Heart left ventricle (tissue), 16 donors: ENCODE measurements at regions not wholly inside any gene's neighbourhood (a gene's known extent, or its start where the extent isn't known, plus 50 kb on each side); places are given as distances from the start of the nearest gene placed in this dataset.

Experiments
- ATAC-seq, 4 donors: fragments of 200-7000 bp; cut with Tn5 transposase; one replicate each; pipeline ENCODE4 v1.9.1; 2020 to 2022; ENCODE audit warnings: moderate library complexity in 4 of 4, mild to moderate bottlenecking in 3 of 4, moderate number of reproducible peaks in 1 of 4
- DNase-seq, 5 donors: peaks; one replicate each; pipeline ENCODE4 v3.0.0-alpha.2; 2020
- H3K27ac ChIP-seq, 12 donors: fragments of 200-600 bp; sonication (generic) in 4 of 12; one replicate each; pipeline versions ENCODE4 v1.5.0 to v1.8.0; 2016 to 2022; ENCODE audit warnings: mild to moderate bottlenecking in 2 of 12
- H3K27me3 ChIP-seq, 9 donors: fragments of 200-600 bp; sonication (generic) in 2 of 9; one replicate each; pipeline versions ENCODE4 v1.5.1 to v1.8.0; 2016 to 2022; ENCODE audit warnings: mild to moderate bottlenecking in 3 of 9
- H3K36me3 ChIP-seq, 9 donors: fragments of 200-600 bp; sonication (generic) in 2 of 9; one replicate each; pipeline versions ENCODE4 v1.5.0 to v1.8.0; 2018 to 2022; ENCODE audit warnings: mild to moderate bottlenecking in 2 of 9
- H3K4me1 ChIP-seq, 12 donors: fragments of 200-600 bp; sonication (generic) in 4 of 12; one replicate each; pipeline versions ENCODE4 v1.5.0 to v1.8.0; 2016 to 2022; ENCODE audit warnings: mild to moderate bottlenecking in 3 of 12
- H3K4me3 ChIP-seq, 12 donors: fragments of 200-600 bp; sonication (generic) in 4 of 12; one replicate each; pipeline versions ENCODE4 v1.5.0 to v1.8.0; 2017 to 2022; ENCODE audit warnings: mild to moderate bottlenecking in 9 of 12, moderate library complexity in 4 of 12
- H3K9me3 ChIP-seq, 12 donors: fragments of 200-600 bp; sonication (generic) in 4 of 12; one replicate each; pipeline versions ENCODE4 v1.5.0 to v1.8.0; 2016 to 2022; ENCODE audit warnings: mild to moderate bottlenecking in 1 of 12
- CTCF ChIP-seq, 12 donors: fragments of 200-600 bp; sonication (generic) in 4 of 12; IDR thresholded peaks; one replicate each; pipeline versions ENCODE4 v1.5.0 to v1.8.0; 2018 to 2022; ENCODE audit warnings: antibody characterized with exemption in 12 of 12, mild to moderate bottlenecking in 5 of 12
- POLR2A ChIP-seq, 2 donors: fragments of 450-650 bp; IDR thresholded peaks; one replicate each; pipeline ENCODE4 v1.6.1; 2017; ENCODE audit warnings: antibody characterized with exemption in 2 of 2, mild to moderate bottlenecking in 2 of 2, moderate library complexity in 2 of 2
- WGBS, 4 donors: extraction: QIAGEN DNeasy Blood & Tissue Kit in 2 of 4; methylation state at CpG; one replicate each; pipeline versions ENCODE4 v1.1.5 to v1.1.7; 2013 to 2018; 5-methylcytosine and 5-hydroxymethylcytosine counted together
- intact Hi-C, 10 donors: fragments of 100-400 bp; cut with DNase I; formaldehyde crosslinking; loops; one replicate each; pipeline versions ENCODE4 v1.11.1 to v1.14.2; 2022
- donor health status: ischemic (EF 13 %, LVEDD 7.1; RV severe dilation, severe dysfunction).
- donor health status: healthy with polysubstance abuse.
- donor health status: DM: no; HTN: yes; CAD: no.
- donor health status: DM: no; HTN: no; CAD: no.
- donor health status: ischemic (EF 25% LVEDD 6.9; RV normal size, moderate dysfunction).
- donor health status: ischemic (EF 25% LVEDD 5.7; RV mildly dilated, moderate dysfunction).
- donor health status: healthy.
- donor health status: DM: yes; HTN: yes; CAD: no.
- donor health status: ischemic (EF 35%, LVEDD 5.7; RV mildly dilated, moderate dysfunction).
- donor health status: nonischemic (EF 11% LVEDD 7.7; RV severe dilation, severe dysfunction).
- donor health status: DM: yes; HTN: yes; CAD: no.
- donor health status: PGD.
- donor health status: ischemic (EF 29% LVEDD 5.4; RV normal size, mild dysfunction).
- donor health status: nonischemic (EF 23%, LVEDD 6.1; RV moderate dilation, normal function).

- Histone ChIP-seq H3K27ac (peak overlapping the region in 1 of 12 donors; percentile 15), H3K4me1 (peaks cover 0 to 3% (median 0%) of the 10 kb centered on the region in 12 donors), H3K4me3 (no peak overlapping the region), H3K9me3 (no peaks in the 10 kb centered on the region), H3K36me3 (no peaks in the 10 kb centered on the region), H3K27me3 (peaks cover 0 to 3% (median 0%) of the 10 kb centered on the region in 9 donors)
- ATAC-seq (no peak), DNase-seq (no peak)
- TF ChIP-seq POLR2A (IDR thresholded peaks at IDR 0.05): no peak
- no peak for TF ChIP-seq CTCF (IDR thresholded peaks at IDR 0.05)
- intact Hi-C loops: loop anchor here in 9 of 10 donors (2.0 to 10.0 kb wide), 8 partner anchors 269 to 1069 kb away; no protein-coding TSS in a partner anchor
- 73 to 82% (median 76%) methylated on average over 16 of the region's 16 CpGs for WGBS, 4 donors
Observed at GRCh38 chr20:61123751-61124368, 128.2 kb upstream of the CDH4 start.

- H3K4me1 ChIP-seq: peaks cover 0 to 3% (median 0%) of the 10 kb centered on the region in 12 donors
- no peak overlapping the region for H3K4me3 ChIP-seq
- H3K27ac ChIP-seq: no peak overlapping the region
- no peak for DNase-seq
- TF ChIP-seq POLR2A (IDR thresholded peaks at IDR 0.05) (no peak), CTCF (IDR thresholded peaks at IDR 0.05) (no peak)
- no peaks in the 10 kb centered on the region for H3K36me3 ChIP-seq
- intact Hi-C loops: loop anchor here in 5 of 10 donors (10.0 kb wide), 3 partner anchors 270 to 1070 kb away; no protein-coding TSS in a partner anchor
- ATAC-seq: no peak
- WGBS, 4 donors: 92 to 97% (median 93%) methylated on average over 9 of the region's 9 CpGs
- no peaks in the 10 kb centered on the region for H3K9me3 ChIP-seq
- peaks cover 0 to 6% (median 0%) of the 10 kb centered on the region in 9 donors for H3K27me3 ChIP-seq
Observed at GRCh38 chr20:61125076-61125475, 127.0 kb upstream of the CDH4 start.

GRCh38 chr20:61125546-61126180, 126.4 kb upstream of the CDH4 start:
- DNase-seq (no peak), ATAC-seq (no peak)
- H3K27me3 ChIP-seq: peaks cover 0 to 10% (median 0%) of the 10 kb centered on the region in 9 donors
- H3K4me3 ChIP-seq: no peak overlapping the region
- H3K9me3 ChIP-seq: no peaks in the 10 kb centered on the region
- no peak overlapping the region for H3K27ac ChIP-seq
- no peak for TF ChIP-seq POLR2A (IDR thresholded peaks at IDR 0.05)
- TF ChIP-seq CTCF (IDR thresholded peaks at IDR 0.05): no peak
- H3K4me1 ChIP-seq: no peaks in the 10 kb centered on the region
- intact Hi-C loops: loop anchor here in 5 of 10 donors (10.0 kb wide), 3 partner anchors 271 to 1071 kb away; no protein-coding TSS in a partner anchor
- 92 to 95% (median 93%) methylated on average over 14 of the region's 14 CpGs for WGBS, 4 donors
- H3K36me3 ChIP-seq: no peaks in the 10 kb centered on the region
